ENCODE measurements at regions not wholly inside any gene's neighbourhood (a gene's known extent, or its start where the extent isn't known, plus 50 kb on each side); places are given as distances from the start of the nearest gene placed in this dataset.

DNA sequence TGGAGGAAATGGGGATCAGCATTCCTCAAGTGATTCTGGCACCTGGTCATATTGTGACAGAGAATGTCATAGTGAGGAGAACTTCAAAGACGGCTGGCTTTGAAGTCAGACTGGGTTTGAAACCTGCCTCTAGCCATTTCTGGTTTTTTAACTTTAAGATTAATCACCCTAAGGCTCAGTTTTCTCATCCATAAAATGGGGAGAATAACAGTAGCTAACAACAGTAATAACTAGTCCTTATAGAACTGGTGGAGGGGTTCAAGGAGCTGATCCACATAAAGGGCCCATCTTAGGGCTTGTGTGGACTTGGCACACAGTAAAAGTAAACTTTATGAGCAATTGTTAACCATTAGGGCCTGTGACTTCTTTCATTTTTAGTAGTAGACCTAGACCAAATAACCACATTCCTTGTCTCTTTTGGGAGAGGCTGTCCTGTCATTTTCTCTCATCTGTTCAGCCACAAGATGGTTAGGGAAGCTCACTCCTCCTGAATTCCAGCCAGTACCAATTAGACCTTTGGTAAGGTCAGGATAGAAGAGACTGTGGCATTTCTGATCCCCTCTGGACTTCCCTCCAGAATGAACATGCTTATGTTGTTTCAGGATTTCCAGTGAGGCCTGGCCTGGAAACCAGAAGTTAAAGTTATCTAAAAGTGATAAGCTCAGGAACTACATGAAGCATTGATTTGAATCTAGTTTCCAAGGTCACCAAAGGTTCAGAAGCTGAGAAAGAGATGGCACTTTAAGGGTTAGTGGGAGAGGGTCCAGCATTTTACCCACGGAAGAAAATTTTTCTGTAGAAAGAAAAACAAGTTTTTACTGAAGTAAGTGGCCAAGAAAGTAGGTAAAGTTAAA, 159.3 kb upstream of the DPH6 start:
- H3K4me3 ChIP-seq (ENCODE audit: low read depth, low read length), result no peak overlapping the region
- no peak for DNase-seq (ENCODE audit: low read depth)
- TF ChIP-seq, protein P1, sequence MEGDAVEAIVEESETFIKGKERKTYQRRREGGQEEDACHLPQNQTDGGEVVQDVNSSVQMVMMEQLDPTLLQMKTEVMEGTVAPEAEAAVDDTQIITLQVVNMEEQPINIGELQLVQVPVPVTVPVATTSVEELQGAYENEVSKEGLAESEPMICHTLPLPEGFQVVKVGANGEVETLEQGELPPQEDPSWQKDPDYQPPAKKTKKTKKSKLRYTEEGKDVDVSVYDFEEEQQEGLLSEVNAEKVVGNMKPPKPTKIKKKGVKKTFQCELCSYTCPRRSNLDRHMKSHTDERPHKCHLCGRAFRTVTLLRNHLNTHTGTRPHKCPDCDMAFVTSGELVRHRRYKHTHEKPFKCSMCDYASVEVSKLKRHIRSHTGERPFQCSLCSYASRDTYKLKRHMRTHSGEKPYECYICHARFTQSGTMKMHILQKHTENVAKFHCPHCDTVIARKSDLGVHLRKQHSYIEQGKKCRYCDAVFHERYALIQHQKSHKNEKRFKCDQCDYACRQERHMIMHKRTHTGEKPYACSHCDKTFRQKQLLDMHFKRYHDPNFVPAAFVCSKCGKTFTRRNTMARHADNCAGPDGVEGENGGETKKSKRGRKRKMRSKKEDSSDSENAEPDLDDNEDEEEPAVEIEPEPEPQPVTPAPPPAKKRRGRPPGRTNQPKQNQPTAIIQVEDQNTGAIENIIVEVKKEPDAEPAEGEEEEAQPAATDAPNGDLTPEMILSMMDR (IDR thresholded peaks at IDR 0.05; ENCODE audit: insufficient read depth, low read length, poor library complexity, severe bottlenecking), result no peak
- H3K36me3 ChIP-seq (ENCODE audit: control insufficient read depth, insufficient read depth, low read length), result no peaks in the 10 kb centered on the region
- H3K27me3 ChIP-seq (ENCODE audit: control insufficient read depth, insufficient read depth, low read length), result no peaks in the 10 kb centered on the region

DNA sequence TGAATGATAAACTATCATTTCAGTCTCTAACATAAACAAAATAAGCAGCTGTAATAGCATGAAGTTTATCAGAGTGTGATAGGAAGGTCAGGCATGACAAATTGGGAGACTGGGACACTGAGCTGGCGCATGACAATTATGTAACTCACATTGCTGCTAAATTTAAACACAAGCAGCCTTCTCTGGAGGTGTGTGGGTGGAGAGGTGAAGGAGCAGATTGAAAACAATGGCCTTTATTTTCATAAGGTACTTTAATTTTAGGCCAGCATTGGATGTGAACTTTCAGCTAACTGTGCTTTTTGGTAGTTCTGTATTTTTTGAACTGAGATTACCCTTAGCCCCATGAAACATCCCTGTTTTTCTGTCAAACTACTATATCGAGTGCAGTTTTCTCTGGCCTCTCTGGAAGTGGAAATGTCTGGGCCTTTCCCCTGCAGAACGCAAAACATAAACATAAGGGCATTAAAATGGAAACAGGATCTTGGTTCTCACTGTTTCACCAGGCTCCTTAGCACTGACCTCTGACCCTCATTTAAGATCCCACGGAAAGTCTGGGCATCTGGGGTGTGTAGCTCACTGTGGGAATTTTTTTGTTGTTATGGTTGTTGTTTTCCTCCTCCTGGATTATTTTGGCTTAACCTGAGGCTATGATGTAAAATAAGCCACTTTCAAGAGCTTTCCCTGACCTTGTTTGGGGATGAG, 160.1 kb upstream of the DPH6 start:
- Histone ChIP-seq H3K36me3 (ENCODE audit: control insufficient read depth, insufficient read depth, low read length) (no peaks in the 10 kb centered on the region), H3K4me3 (ENCODE audit: low read depth, low read length) (no peak overlapping the region), H3K27me3 (ENCODE audit: control insufficient read depth, insufficient read depth, low read length) (no peaks in the 10 kb centered on the region)
- TF ChIP-seq, protein P1 (IDR thresholded peaks at IDR 0.05; ENCODE audit: insufficient read depth, low read length, poor library complexity, severe bottlenecking), result no peak
- no peak for DNase-seq (ENCODE audit: low read depth)

DNA sequence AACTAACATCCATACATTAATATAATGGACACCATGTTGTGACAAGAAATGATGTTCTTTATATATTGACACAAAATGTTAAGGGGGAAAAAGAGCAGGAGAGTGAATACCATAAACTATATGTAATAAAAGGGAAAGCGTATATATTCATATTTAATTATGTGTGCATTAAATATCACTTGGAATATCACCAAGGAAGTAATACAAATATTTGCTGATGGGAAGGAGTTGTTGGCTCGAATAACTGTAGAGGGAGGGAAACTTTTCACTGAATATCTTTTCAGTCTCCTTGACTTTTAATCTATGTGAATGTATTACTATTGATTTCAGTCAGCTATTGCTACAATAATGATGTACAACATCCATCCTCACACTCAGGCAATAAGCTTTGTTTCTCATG, 167.0 kb upstream of the DPH6 start:
- no peak overlapping the region for H3K4me3 ChIP-seq (ENCODE audit: low read depth, low read length)
- no peaks in the 10 kb centered on the region for H3K36me3 ChIP-seq (ENCODE audit: control insufficient read depth, insufficient read depth, low read length)
- DNase-seq (ENCODE audit: low read depth), result no peak
- TF ChIP-seq, protein P1 (IDR thresholded peaks at IDR 0.05; ENCODE audit: insufficient read depth, low read length, poor library complexity, severe bottlenecking), result no peak
- H3K27me3 ChIP-seq (ENCODE audit: control insufficient read depth, insufficient read depth, low read length), result no peaks in the 10 kb centered on the region

DNA sequence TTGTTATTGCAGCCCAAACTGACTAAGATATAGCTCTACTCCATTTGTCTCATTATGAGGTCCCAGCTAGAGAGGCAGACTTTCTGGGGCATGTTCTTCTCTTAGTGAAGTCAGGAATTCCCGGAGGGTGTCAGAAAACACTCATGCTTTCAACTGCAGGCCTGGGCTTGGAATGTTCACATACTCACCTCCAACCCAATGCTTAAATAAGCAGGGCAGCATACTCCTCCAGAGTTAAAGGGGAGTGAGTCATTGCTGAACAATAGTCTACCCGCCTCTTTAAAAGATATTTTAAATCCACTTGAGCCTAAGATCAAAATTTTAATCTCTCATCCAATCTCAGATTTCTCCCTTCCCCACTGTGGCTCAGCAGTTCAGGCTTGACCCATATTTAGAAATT, 167.8 kb upstream of the DPH6 start:
- no peaks in the 10 kb centered on the region for H3K27me3 ChIP-seq (ENCODE audit: control insufficient read depth, insufficient read depth, low read length)
- TF ChIP-seq, protein P1 (IDR thresholded peaks at IDR 0.05; ENCODE audit: insufficient read depth, low read length, poor library complexity, severe bottlenecking), result no peak
- no peak overlapping the region for H3K4me3 ChIP-seq (ENCODE audit: low read depth, low read length)
- peak; percentile 52 for DNase-seq (ENCODE audit: low read depth)
- H3K36me3 ChIP-seq (ENCODE audit: control insufficient read depth, insufficient read depth, low read length), result no peaks in the 10 kb centered on the region

DNA sequence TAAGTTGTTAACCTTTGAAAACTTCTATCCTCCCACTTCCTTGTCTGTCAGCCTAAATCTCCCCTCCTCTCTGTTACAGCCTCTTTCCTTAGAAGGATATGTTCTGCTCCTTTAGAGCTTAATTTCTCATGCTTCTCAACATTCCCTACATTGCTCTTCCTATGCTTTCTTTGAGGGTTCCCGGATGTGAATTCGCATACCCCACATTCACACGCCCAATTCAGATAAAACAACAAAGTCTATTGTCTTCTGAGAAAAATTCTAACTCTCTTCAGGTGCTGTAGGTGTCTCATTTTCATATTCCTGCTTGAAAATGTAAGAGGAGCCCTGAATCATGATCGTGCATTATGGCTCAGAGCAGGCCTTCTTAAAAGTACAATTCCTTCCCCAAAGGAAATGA, 171.8 kb upstream of the DPH6 start:
- Histone ChIP-seq H3K27me3 (ENCODE audit: control insufficient read depth, insufficient read depth, low read length) (no peaks in the 10 kb centered on the region), H3K4me3 (ENCODE audit: low read depth, low read length) (no peak overlapping the region), H3K36me3 (ENCODE audit: control insufficient read depth, insufficient read depth, low read length) (no peaks in the 10 kb centered on the region)
- DNase-seq (ENCODE audit: low read depth), result no peak
- TF ChIP-seq, protein P1 (IDR thresholded peaks at IDR 0.05; ENCODE audit: insufficient read depth, low read length, poor library complexity, severe bottlenecking), result no peak
